HG03066 (cell line): ENCODE measurements at regions not wholly inside any gene's neighbourhood (a gene's known extent, or its start where the extent isn't known, plus 50 kb on each side); places are given as distances from the start of the nearest gene placed in this dataset.

ENCODE experiments used
- ATAC-seq: cut with Tn5 transposase; IDR thresholded peaks from one replicate; pipeline ENCODE4 v1.9.1; 2021; ENCODE audit warnings: low read depth; ENCODE audit not compliant: unreplicated experiment

DNA sequence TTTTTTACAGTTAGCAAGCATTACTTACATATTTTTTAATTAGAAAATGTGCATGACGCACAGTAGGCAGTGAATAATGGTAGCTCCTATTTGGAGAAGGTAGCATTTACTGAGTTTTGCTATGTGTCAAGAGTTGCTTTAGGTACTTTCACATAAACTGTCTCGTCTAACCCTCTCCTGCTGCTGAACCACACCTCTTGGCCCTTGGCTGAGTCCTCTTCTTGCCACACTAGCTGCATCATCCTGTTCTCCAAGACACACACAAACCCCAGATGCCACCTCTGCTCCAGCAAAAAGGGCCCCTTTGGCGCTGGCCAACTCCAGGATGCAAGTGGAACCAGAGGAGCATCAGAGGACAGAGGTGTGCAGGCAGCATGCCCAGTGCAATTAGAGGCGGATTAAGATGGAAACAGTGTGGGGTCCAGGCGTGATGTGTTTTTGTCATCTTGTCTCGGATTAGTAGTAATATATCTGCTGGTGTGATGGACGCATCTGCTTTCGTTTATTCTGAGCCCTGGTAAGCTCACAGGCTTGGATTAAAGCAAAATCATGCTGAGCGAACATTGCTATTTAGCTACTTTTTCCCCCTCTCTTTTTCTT is 367.0 kb upstream of the CADM1 start:
- no peak for ATAC-seq

DNA sequence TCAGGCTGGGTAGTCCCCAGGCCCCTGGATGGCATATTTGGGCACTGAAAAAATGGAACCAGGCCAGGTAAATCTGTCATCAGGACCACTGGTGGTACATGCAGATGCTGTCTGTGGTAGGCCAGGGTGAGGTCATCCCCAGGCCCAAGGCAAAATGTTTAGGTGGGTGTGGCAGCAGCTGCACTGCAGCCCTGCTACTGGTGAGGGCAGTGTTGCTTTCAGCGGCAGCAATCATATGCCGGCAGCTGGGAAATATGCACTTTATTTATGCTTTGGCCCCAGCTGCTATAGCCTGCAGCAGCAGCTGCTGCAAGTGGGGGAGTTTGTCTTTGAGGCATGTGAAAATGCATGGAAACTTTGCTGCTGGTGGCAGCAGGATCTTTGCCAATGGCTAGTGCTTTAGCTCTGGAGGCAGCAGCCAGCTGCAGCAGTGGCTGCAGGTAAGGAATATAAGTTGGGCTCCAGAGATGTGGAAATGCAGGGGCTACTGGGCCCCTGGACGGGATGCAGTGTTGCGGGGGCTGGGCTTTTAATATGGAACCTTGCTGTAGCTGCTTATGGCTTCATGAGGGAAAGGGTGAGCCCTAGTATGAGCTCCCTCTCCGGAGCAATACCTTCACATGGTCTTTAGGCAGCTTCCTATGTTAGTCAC is 365.7 kb upstream of the CADM1 start:
- ATAC-seq, result peak; percentile 61

DNA sequence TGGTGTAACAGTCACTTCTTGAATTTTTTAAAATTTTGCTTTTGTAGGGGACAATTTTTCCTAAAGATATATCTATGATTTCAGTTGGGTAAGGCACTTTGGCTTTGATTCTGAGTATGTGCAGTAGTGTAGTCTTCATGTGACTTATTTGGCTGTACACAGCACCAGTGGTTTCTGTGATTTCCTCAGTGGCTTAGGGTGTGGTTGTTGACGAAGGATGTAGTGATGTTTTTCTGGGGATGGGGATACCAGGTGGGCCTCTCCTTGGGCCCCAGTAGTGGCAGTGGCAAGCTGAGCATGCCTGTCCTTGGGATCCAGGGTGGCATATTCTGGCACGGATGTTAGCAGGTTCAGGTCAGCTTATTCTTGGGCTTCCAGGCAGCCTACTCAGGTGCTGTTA is 364.9 kb upstream of the CADM1 start:
- ATAC-seq, result no peak

DNA sequence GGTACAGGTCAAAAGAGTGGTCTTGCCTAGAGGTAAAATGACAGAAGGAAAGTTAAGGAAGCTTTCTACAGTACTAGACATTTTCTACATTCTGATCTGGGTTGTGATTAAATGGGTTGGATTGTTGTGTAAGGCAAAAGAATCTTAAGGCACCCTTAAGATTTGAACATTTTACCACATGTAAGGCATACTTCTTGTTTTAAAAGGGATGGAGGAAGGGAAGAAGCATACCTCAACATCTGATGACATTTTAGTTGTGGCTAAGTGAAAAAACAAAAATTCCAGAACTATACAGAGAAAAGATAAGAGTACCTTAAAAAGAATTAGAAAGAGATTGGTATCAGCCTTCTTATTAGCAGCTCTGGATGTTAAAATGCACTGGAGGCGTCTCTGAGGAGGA is 356.0 kb upstream of the CADM1 start:
- no peak for ATAC-seq

DNA sequence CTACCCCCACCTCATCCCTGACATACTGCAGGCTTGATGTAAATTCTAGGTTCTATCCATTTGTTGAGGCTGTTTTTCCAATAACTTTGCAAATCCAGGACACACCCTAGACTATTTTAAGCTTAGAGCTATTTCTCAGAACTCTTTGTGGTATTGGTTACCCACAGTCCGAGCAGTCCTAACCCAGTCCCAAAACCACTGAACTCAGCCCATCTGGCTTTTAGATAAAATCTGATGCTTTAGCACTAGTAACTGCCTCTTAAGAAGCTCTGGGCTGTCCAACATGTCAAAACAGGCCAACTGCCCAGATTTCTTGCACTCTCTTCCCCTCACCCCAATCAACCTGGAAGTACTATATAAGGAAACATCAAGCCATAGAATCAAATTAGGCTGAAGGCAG is 344.4 kb upstream of the CADM1 start:
- ATAC-seq, result no peak

DNA sequence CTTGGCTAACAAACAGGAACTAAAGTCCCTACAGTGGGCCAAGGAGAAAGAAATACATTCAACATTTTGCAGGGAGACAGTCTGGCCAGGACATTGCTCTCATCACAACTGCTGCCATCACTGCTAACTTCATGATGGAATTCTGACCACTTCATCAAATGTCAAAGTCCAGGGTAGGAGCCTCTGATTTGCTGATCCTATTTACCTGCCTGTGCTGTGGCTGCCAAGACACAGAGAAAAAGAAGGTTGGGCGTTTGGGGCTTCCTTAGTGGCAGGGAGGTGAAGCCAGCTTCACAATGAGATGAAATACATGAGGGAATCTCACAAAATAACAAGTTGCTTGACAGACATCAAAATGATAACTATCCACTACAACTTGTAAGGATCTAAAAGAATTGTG is 343.9 kb upstream of the CADM1 start:
- ATAC-seq, result no peak

DNA sequence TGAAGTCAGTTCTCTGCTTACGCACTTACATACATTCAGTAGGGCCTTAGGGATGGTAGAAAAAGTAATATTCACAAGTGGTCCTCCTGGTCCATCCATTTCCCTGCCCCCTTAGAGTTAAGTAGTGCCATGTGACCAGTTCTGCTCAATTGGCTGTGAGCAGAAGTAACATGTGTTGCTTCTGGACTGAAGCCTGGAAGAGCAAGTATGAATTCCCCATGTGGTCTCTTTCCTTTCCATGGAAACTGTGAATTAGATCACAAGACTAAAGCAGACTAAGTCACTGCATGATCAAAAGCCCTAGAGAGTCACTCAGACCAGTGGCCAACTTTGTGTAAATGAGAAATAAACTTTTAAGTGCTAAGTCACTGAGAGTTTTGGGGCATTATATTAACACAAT is 341.7 kb upstream of the CADM1 start:
- ATAC-seq, result no peak

DNA sequence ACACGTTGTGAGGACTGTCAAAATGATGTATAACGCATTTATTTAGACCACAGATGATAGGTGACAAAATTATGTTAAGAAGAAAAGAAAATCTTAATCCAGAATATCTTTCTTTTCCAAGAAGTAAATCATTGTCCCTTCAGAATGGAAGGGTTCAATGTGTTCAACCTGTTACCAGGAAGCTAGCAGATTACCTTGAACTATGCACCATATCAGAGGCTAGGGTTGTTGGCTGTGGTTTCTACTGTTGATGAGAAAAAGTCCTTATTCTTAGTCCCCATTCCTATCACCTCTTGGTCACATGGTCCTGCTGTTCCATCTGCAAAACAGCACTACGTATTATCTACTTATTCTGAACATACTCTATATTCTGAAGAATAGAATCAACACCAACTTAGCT is 339.5 kb upstream of the CADM1 start:
- ATAC-seq, result no peak

DNA sequence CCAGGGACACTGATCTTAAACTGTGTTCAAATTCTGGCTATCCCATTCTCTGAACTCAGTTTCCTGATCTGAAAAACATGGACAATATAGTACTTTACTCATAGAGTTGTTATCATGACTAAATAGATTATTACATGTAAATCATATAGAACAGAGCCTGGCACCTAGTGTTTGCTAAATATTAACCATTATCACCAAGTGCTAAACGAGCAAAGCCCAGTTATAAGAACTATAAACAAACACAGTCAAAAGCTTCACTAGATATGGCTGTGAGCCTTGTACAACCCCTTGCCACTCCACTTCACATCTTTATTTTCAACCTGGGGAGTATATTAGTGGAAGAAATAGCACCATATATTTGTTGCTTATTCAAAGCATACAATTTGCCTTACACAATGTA is 338.9 kb upstream of the CADM1 start:
- no peak for ATAC-seq

DNA sequence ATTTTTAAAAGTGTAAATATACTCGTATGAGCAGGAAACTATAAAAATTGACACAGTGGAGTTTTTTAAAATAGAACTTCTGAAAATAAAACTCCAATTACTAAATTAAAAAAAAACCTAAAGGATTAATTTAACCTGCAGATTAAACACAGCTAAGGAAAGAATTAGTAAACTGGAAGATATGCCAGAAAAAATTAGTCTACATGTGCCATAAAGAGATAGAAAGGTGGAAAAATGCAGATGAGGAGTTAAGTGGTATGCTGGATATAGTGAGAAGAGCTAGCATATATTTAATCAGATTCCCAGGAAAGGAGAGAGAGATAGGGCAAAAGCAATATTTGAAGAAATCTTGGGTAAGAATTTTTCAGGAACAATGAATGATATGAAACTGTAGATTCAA is 315.8 kb upstream of the CADM1 start:
- no peak for ATAC-seq

DNA sequence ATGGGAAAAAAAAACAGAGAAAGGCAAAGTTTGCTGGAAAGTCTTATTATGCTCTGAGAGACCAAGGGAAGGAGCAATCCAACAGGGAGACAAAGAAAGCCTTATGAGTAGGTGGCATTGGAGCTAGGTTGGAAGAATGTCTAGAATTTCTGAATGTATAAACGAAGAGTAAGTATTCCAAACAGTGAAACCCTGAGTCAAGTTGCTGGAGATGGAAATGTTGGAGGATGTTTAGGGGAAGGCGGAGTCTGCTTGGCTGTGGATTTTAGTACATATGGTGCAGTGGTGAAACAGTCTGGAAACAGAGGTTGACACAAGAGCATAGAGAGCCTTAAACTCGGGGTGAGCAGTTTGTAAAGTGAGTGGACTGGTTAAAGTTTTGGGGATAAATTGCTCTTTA is 314.8 kb upstream of the CADM1 start:
- ATAC-seq, result no peak

DNA sequence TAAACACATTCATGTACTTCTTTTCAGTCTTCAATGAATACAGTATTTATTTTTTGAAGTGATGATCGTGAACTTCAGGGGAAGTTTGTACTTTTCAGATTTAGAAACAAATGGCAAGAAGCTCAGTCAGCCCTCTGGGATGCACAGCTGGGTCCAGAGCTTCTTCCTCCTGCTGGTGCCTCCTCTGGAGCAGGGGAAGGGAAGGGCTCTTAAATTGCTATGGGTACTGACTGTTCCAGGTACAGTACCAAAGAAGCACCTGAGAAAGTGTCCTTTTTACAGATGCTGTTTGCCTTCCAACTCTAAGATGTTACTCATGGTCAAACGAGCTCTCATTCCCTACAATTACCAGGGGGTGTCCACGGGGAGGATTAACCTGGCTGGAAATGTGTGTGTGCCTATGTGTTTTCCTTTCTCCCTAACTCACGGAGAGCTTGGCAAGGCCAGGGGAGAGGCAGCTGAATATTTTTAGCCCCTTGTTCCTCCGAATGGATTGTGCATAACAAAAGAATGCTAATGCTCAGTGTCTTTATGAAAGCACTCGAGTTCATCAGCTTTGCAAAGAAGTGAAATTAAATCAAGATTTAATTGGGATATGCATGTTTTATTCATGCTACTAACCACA is 313.7 kb upstream of the CADM1 start:
- no peak for ATAC-seq

DNA sequence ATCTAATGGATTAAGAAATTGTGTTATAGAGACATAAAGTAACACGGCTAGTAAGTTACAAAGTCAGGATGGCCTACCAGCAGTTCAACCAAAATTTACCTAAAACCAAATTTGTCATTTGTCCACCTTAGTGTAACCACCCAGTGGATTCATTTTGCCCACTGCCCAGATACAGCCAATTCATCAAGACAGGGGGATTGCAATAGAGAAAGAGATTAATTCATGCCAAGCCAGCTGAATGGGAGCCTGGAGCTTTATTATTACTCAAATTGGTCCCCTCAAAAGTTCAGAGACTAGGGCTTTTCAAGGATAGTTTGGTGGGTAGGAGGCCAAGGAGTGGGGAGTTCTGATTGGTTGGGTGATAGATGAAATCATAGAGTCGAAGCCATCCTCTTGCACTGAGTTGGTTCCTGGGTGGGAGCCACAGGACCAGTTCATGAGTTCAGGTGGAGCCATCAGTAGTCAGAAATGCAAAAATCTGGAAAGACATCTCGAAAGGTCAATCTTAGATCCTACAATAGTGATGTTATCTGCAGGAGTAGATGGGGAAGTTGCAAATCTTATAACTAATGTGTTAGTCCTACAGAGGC is 304.2 kb upstream of the CADM1 start:
- no peak for ATAC-seq

DNA sequence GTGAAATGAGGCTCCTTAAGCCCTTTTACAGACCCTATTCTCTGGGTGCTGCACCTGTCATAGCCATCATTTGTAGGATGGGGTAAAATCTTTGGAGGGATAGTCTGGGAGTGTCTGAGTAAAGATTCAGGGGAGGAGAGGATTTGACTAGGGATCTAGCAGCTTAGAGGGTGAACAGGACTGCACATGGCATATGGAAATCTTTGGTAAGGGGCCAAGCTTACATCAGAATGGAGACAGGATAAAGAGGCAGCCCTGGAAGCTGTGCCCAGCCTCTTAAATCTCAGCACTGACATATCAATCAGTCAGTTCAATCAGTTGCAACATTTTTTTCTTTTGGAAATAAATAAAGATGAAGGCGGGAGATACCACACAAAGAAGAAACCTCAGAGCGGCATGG is 301.8 kb upstream of the CADM1 start:
- ATAC-seq, result no peak

DNA sequence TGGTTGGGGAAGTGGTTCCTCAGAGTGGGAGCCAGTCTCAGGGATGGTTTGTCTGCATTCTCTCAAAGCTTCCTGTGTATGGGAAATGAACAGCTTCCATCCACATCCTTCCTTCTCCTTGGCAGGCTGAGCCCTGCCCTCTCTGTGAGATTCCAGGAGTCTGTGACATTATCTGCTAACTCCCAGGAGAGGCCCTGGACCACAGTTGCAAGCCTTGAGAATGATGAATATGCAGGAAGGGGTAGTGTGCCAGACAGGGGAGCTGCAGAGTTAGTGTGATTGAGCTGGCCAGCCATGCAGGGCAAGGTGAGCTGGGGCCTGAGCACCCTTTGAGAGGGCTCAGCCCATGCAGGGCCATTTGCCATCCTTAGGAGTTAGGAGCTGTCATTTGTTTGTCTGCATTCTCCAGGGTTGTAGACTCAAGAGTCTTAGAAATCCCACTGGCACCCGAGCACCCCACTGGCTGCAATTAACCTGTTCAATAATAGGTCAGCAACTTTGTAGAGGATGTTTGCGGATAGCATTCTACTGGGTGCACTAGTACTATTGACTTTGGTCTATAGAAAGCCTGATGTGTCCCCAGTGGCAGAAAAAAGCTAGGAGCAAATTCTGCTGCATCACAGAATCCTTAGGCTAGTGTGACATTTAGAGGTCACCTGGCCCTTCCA is 299.0 kb upstream of the CADM1 start:
- no peak for ATAC-seq

DNA sequence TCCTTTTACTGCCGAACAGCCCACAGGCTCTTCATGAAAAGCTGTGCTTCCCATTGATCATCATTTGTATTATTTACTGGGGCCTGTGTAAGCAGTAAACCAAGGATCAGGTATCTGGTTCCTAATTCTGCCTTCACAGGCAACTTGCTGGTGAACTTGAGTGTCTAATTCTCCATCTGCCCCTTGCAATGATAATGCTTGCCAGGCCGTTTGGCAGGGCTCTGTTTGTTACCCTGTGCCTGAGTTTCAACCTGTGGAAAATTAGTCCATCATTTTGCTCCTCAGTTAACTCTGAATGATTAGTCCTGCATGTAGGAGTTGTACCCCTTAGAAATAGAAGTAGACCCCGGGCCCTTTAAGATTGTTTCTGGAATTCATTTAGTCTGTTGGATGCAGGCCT is 298.4 kb upstream of the CADM1 start:
- no peak for ATAC-seq

DNA sequence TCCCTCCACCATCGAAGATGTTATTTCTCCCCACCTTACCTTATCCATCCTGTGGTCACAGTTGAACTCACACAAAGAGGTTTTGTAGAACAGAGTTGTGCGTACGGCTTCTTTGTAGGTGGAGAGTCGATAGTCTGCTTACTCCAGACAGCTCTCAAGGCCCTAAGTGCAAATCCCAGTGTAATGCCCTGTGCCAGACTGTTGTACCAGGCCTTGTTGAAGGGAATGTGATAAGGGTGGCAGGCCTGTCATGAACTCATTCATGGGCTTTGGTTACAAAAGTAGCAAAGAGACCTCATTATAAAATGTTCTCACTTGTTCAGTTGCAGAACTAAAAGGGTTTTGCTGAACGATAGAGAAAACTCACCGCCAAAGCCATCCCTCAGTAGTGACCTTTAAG is 288.7 kb upstream of the CADM1 start:
- ATAC-seq, result no peak

DNA sequence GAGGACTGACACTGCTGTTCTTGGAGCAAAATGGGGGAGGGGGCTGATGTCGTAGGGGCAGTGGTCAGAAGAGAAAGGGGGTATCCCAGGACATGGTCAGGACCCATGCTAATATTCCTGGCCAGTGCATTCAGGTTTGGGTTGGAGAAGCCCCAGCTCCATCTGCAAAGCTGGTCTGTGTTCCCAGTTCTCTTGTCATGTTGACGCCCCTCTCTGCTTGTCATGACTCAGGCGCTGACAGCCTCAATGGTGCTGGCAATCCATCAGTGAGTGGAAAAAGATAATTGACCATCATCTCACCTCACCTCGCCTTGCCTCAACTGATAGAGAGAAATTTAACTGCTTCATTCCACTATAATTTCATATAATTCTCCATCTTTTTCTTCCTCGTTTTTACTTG is 283.1 kb upstream of the CADM1 start:
- no peak for ATAC-seq

DNA sequence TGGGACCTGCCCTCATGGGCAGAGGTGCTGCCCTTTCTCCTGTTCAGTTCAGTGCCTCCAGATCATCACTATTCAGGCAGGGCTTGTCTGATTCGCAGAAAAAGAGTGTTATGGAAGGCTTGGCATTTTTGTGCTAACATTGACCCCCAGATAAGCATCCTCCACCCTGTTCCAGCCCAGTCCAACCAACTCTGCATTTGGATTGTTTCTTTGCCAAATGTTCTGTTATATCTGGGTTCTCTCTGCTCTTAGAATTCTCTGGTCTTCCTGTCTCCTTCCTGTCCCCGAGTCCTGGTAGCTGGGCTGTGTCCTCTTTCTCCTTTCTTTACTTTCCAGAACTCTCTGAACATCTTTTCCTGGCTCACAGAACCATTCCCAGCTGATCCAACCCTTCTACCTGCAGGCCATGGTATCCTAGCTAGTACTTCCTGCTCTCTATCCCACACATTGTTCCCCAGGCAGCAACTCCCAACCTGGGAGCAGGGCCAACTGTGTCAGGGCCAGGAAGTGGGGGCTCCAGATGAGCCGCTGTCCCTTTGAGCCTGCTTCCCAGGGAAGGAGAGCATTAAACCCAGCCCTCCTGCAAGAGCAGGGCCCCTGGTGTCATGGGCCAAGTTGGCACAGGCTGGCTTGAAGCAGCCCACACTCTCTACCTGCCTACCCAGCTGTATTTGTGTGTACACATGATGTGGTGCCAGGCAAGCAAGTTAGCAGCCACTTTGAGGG is 280.7 kb upstream of the CADM1 start:
- no peak for ATAC-seq

DNA sequence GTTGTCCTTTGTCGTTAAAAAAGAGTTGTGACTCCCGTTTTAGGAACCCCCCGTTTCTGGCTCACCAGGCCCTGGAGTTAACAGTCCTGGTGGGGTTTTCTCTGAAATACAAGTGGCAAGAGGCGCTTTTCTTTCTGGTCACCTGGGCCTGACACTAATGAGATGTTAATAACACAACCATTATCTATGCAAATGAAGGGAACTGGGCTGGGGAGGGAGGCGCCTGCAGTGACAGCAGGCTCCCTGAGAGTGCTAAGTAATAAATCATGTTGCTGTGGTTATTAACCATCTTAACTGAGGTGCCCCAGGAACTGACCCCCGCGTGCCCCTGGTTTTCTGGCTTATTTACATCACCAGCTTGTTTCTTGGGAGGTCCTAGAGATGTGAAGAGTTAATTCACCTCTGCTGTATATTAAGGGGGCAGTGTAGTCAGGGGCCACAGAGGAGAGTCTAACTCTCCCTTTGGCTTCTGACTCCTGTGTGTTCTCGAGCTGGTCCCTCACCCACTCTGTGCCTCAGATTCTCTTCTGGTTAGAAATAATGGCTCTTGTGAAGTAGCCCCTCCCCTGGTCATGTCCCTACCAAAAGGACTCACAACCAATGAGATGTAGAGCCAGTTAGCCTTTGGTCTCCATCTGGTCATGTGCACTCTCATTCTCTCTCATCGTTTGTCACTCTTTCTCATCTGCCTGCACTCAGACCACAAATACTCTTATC is 276.6 kb upstream of the CADM1 start:
- ATAC-seq, result no peak
